ENCODE measurements at regions not wholly inside any gene's neighbourhood (a gene's known extent, or its start where the extent isn't known, plus 50 kb on each side); places are given as distances from the start of the nearest gene placed in this dataset.

GRCh38 chr11:112523951-112524350 is 263.3 kb upstream of the PLET1 start:
- no peaks in the 10 kb centered on the region for H4K20me1 ChIP-seq (ENCODE audit: insufficient read depth)
- no peak overlapping the region for H3K9ac ChIP-seq (ENCODE audit: low read length)
- no peaks in the 10 kb centered on the region for H3K4me1 ChIP-seq (ENCODE audit: control insufficient read depth in 1 of 2, insufficient read depth in 2 of 2, low read length in 2 of 2)
- RAD21 ChIA-PET (ENCODE audit: low non-redundant PET in 1 of 2, low total read pairs in 2 of 2, uncharacterized antibody in 2 of 2, unreplicated experiment in 2 of 2) = no interaction called here
- H3K36me3 ChIP-seq (ENCODE audit: control insufficient read depth in 1 of 2, insufficient read depth in 2 of 2, low read length in 2 of 2) = no peaks in the 10 kb centered on the region
- no peak for TF ChIP-seq REST (IDR thresholded peaks at IDR 0.05; ENCODE audit: low read depth)
- no peak for TF ChIP-seq YY1 (IDR thresholded peaks at IDR 0.05; ENCODE audit: extremely low read depth, insufficient replicate concordance, low read depth, low read length)
- TF ChIP-seq EZH2 (IDR thresholded peaks at IDR 0.05) = no peak
- TF ChIP-seq POLR2AphosphoS5 (IDR thresholded peaks at IDR 0.05; ENCODE audit: low read depth, low read length) = no peak
- TF ChIP-seq TCF7L2 (IDR thresholded peaks at IDR 0.05; ENCODE audit: borderline replicate concordance, extremely low read depth, insufficient read depth, insufficient read length) = no peak
- intact Hi-C loops (cut with micrococcal nuclease) = no loop called here
- H3K27ac ChIP-seq (ENCODE audit: low read depth, low read length) = no peak overlapping the region
- CTCF ChIA-PET = no interaction called here
- H3K4me3 ChIP-seq (replicated peaks in 1 of 2; ENCODE audit: low read depth in 1 of 2, low read length in 2 of 2) = no peak overlapping the region
- ATAC-seq (no peak), DNase-seq (ENCODE audit: low read depth, low spot score) (no peak)
- H2AFZ ChIP-seq (ENCODE audit: low read depth, low read length, poor library complexity, severe bottlenecking) = no peak overlapping the region
- no peaks in the 10 kb centered on the region for H3K9me2 ChIP-seq (ENCODE audit: insufficient read depth)
- no peak overlapping the region for H3K4me2 ChIP-seq (ENCODE audit: low read length)
- POLR2A ChIA-PET = no interaction called here
- BruUV-seq (replicated peaks) = no TSS peak
- no peaks in the 10 kb centered on the region for H3K9me3 ChIP-seq (ENCODE audit: control insufficient read depth in 1 of 2, insufficient read depth in 1 of 2, low read depth in 1 of 2, low read length in 2 of 2)
- H3K79me2 ChIP-seq (ENCODE audit: insufficient read depth, low read length) = no peaks in the 10 kb centered on the region
- H3K27me3 ChIP-seq (ENCODE audit: insufficient read depth, low read length) = peaks cover 58% of the 10 kb centered on the region

DNA sequence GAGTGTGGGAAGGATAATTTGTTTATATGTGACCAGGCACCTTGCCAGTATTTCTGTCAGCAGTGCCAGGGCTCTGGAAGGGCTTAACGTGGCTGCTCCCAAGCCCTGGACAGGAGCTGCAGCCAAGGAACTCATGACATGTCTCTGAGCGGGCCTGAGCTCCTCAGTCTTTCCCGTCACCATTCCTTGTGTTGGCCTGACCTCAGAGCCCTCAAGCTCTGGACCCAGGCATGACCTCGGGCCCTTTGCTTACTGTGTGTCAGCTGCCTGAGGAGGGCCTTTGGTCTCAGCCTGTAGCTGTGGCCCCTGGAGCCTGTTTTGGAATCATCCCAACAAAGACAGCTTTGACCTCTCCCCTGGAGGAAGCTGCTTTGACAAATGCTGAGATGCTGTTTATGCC is 264.1 kb upstream of the PLET1 start:
- POLR2A ChIA-PET = no interaction called here
- Histone ChIP-seq H4K20me1 (ENCODE audit: insufficient read depth) (no peaks in the 10 kb centered on the region), H3K9me2 (ENCODE audit: insufficient read depth) (no peaks in the 10 kb centered on the region), H3K27me3 (ENCODE audit: insufficient read depth, low read length) (peaks cover 65% of the 10 kb centered on the region), H3K9me3 (ENCODE audit: control insufficient read depth in 1 of 2, insufficient read depth in 1 of 2, low read depth in 1 of 2, low read length in 2 of 2) (no peaks in the 10 kb centered on the region), H3K9ac (ENCODE audit: low read length) (no peak overlapping the region), H3K36me3 (ENCODE audit: control insufficient read depth in 1 of 2, insufficient read depth in 2 of 2, low read length in 2 of 2) (no peaks in the 10 kb centered on the region), H3K4me3 (replicated peaks in 1 of 2; ENCODE audit: low read depth in 1 of 2, low read length in 2 of 2) (no peak overlapping the region), H3K4me1 (ENCODE audit: control insufficient read depth in 1 of 2, insufficient read depth in 2 of 2, low read length in 2 of 2) (no peaks in the 10 kb centered on the region), H3K27ac (ENCODE audit: low read depth, low read length) (no peak overlapping the region), H3K4me2 (ENCODE audit: low read length) (no peak overlapping the region), H2AFZ (ENCODE audit: low read depth, low read length, poor library complexity, severe bottlenecking) (no peak overlapping the region), H3K79me2 (ENCODE audit: insufficient read depth, low read length) (no peaks in the 10 kb centered on the region)
- ATAC-seq = no peak
- DNase-seq (ENCODE audit: low read depth, low spot score) = no peak
- CTCF ChIA-PET = no interaction called here
- intact Hi-C loops (cut with micrococcal nuclease) = no loop called here
- BruUV-seq (replicated peaks) = no TSS peak
- RAD21 ChIA-PET (ENCODE audit: low non-redundant PET in 1 of 2, low total read pairs in 2 of 2, uncharacterized antibody in 2 of 2, unreplicated experiment in 2 of 2) = no interaction called here
- no peak for TF ChIP-seq EGR1 (IDR thresholded peaks at IDR 0.05; ENCODE audit: low read depth)
- TF ChIP-seq CTCF (IDR thresholded peaks at IDR 0.05 in 2 of 3, conservative IDR thresholded peaks at IDR 0.05 in 1 of 3; ENCODE audit: borderline replicate concordance in 1 of 3, insufficient read depth in 1 of 3, low read depth in 2 of 3, low read length in 2 of 3) = no peak
- TF ChIP-seq CEBPB (IDR thresholded peaks at IDR 0.05; ENCODE audit: low read depth) = no peak
- TF ChIP-seq SRF (IDR thresholded peaks at IDR 0.05; ENCODE audit: low read depth) = no peak
- no peak for TF ChIP-seq ZBTB33 (IDR thresholded peaks at IDR 0.05; ENCODE audit: extremely low read depth, insufficient replicate concordance, low read length)
- TF ChIP-seq ELF1 (IDR thresholded peaks at IDR 0.05; ENCODE audit: borderline replicate concordance, low read depth) = no peak
- no peak for TF ChIP-seq YY1 (IDR thresholded peaks at IDR 0.05; ENCODE audit: extremely low read depth, insufficient replicate concordance, low read depth, low read length)
- TF ChIP-seq EZH2 (IDR thresholded peaks at IDR 0.05) = no peak
- no peak for TF ChIP-seq POLR2AphosphoS5 (IDR thresholded peaks at IDR 0.05; ENCODE audit: low read depth, low read length)
- no peak for TF ChIP-seq FOSL1 (IDR thresholded peaks at IDR 0.05; ENCODE audit: low read depth)
- TF ChIP-seq EZH2phosphoT487 (IDR thresholded peaks at IDR 0.05; ENCODE audit: borderline replicate concordance) = no peak

Measured in HCT116 (cell line).